NCI-H2107 treated with DMSO at 0.1 percent for 48 hours (cell line): ENCODE measurements at regions not wholly inside any gene's neighbourhood (a gene's known extent, or its start where the extent isn't known, plus 50 kb on each side); places are given as distances from the start of the nearest gene placed in this dataset.
"Not testable (repeated sequence)": the region's sequence is repeated elsewhere in the genome, so short reads cannot be mapped to it uniquely, and the experiment has no call there.

Experiments used
- DNase-seq: peaks from one replicate; lab custom pipeline; 2025; ENCODE audit not compliant: unreplicated experiment; lab: John Stamatoyannopoulos, UW

- no peak for DNase-seq
These were observed 218.6 kb upstream of the PLXNA2 start for GRCh38 chr1:208462761-208463160.

GRCh38 chr1:208465266-208465665 is 221.1 kb upstream of the PLXNA2 start:
- DNase-seq, result no peak

GRCh38 chr1:208465786-208466590 is 221.8 kb upstream of the PLXNA2 start:
- DNase-seq, result no peak

- no peak for DNase-seq
These were observed 223.1 kb upstream of the PLXNA2 start for GRCh38 chr1:208467151-208467780.

GRCh38 chr1:208475449-208475848 is 231.3 kb upstream of the PLXNA2 start:
- peak; percentile 29 for DNase-seq

DNA sequence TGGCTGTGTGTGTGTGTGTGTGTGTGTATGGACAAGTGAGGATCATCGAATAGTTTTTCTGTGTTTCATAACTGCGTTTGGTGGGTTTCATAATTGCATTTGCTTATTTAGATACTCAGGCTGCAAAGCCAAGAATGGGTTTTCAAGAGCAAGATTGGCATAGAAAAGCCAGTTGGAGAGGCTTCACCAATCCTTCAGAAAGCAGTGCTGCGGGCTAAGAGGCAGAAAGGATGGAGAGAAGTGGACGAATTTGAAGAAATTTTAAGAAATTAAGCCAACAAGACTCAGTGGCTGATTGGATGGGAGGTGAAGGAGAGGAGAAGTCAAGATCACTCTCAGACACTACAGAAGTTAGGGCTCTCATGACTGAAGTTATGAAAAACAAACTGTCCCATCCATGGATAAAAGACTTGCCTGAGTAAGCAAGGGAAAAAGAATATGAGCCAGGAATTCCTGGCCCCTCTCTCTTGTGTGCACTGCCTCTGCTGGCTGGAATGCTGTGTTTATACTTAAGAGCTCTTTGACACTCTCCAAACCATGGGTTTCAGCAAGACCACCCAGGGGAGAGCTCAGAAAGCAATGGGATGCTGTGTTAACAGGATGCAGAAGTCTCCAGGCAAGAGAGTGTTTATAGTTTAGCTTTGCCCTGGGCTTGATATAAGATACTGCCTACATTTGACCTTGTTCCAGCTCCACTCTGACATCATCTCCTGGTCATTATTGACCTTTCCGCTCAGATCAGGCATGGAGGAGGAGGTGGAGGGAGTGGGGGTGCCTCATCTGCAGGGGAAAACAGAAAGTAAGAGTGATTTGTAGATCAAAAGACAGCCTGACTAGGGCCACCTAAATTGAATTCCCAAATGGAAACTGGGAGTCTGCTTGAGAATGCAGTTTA is 232.0 kb upstream of the PLXNA2 start:
- DNase-seq, result no peak

DNA sequence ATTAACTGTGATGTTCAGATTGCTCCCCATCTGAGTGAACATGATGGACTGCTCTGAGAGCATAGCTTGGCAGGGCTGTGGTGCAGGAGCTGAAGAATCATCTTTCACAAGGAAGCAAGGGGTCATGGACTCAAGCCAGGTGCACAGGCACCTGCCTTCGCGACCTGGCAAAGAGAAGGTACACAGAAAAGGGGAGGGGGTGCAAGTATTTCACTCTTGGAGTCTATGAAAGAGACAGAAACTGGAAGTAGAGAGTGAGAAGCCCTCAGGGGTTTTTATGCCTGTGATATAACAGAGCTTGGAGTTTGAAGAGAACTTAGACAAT is 232.6 kb upstream of the PLXNA2 start:
- peak; percentile 64 for DNase-seq

DNA sequence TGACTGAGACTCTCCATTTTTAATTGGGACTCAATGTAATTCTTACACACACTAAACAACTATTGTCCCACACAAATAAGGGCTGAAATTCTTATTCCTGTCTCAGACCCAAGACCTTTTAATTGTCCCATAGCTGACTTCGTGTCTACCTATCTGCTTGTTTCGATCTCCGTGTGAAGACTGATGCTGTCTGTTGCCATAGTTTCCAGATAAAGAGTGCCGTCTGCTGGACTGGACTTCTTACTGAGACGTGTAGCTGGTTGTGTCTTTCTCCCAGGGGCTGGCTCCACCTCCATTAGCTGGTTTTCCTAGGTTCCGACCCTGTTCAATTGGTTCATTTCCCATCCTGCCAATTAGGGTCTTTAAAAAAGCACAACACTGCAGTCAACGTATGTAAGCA is 235.3 kb upstream of the PLXNA2 start:
- no peak for DNase-seq

DNA sequence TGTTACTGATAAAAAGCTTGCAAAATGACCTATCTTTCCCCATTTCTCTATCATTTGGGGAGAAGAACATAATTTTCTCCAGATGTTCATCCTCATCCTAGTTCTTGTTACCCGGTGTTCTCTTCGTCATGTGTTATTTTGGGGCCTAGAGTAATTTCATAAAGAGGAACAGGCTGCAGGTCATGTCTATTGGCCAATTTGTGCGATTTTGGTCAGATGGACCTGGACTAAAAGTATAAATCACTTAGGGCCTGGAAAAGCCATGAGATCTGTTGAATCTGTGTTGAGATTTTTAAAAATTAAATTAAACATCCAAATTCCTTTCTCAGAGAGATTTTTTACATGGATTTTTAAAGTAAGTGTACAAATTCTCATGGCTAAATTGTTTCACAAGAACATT is 241.3 kb upstream of the PLXNA2 start:
- no peak for DNase-seq

DNA sequence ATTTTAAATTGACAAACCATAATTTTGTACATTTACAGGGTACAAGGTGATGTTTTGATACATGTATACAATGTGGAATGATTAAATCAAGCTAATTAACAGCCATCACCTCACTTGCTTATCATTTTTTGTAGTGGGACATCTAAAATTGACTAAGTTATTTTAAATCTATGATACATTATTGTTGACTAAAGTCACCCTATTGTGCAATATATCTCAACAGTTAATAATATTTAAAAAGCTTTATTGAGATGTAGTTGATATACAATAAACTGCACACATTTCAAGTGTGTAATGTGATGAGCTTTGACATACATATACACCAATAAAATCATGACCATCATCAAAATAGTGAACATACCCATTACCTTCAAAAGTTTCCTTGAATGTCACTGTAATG is 242.5 kb upstream of the PLXNA2 start:
- no peak for DNase-seq

DNA sequence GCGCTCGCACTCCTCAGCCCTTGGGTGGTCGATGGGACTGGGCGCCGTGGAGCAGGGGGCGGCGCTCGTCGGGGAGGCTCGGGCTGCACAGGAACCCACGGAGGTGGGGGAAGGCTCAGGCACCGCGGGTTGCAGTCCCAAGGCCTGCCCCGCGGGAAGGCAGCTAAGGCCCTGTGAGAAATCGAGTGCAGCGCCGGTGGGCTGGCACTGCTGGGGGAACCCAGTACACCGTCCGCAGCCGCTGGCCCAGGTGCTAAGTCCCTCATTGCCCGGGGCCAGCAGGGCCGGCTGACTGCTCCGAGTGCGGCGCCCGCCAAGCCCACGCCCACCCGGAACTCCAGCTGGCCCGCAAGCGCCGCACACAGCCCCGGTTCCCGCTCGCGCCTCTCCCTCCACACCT is 244.2 kb upstream of the PLXNA2 start:
- DNase-seq, result not testable (repeated sequence)

- DNase-seq, result no peak
These were observed 252.5 kb upstream of the PLXNA2 start for GRCh38 chr1:208496467-208497371.

DNA sequence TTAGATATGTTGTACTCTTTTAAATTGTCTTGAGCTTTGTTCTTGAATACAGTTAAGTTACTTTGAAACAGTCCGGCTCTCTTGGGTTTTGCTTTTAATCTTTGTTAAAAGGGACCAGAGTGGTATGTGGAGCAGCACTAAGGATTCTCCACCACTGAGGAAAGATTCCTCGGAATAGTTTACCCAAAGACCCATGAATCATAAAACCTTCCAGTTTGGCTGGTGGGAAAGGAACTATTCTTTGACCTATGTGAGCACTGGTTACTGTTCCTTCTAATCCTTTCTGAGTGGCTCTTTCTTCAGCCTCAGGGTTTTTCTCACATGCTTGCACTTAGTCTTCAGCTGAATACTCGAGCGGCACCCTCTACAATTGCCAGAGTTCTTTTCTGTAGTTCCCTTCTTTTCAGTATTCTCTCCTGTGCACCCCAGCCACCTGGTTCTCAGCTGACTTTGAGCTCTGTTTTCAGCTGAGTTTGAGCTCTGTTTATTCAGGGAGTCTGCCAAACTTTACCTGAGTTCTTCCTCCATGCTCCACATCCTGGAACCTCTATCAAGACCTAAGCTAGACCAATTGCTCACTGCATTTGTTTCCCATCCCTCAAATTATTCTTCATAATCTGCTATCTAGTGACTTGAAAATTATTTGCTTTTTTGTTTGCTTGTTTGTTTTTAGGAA is 253.8 kb upstream of the PLXNA2 start:
- DNase-seq, result no peak

GRCh38 chr1:208499026-208499425 is 254.8 kb upstream of the PLXNA2 start:
- no peak for DNase-seq

GRCh38 chr1:208499601-208500000 is 255.4 kb upstream of the PLXNA2 start:
- no peak for DNase-seq

GRCh38 chr1:208500375-208500774 is 256.2 kb upstream of the PLXNA2 start:
- peak; percentile 23 for DNase-seq

GRCh38 chr1:208501542-208501941 is 257.4 kb upstream of the PLXNA2 start:
- DNase-seq, result no peak

GRCh38 chr1:208503787-208504186 is 259.6 kb upstream of the PLXNA2 start:
- no peak for DNase-seq

GRCh38 chr1:208506812-208507211 is 262.6 kb upstream of the PLXNA2 start:
- no peak for DNase-seq

DNA sequence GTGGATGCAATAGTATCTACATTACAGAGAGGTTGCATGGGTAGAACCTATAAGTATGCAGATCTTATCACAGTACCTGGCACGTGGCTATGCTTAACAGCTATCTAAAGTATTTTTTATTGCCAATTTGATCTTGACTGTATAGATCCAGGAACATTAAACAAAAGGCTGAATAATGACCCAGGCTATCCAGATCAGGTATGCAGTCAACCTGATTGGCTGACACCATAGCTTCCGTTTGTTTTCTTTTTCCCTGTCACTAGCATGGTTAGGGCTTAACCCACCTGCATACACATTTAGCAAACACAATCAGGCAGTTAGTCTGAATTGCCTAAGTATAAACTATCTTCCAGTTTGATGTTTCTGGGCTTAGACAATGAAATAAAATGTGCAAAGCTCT is 264.9 kb upstream of the PLXNA2 start:
- no peak for DNase-seq
